Natural killer cell (primary cell): ENCODE measurements at regions not wholly inside any gene's neighbourhood (a gene's known extent, or its start where the extent isn't known, plus 50 kb on each side); places are given as distances from the start of the nearest gene placed in this dataset.

Experiments
- ATAC-seq, 3 donors: fragments of 150-1000 bp in 2 of 3; fragments of 200-7000 bp in 1 of 3; cut with Tn5 transposase; 1 replicate in 1 of 3; 2 replicates in 2 of 3; pipeline ENCODE4 v1.10.0; 2021; ENCODE audit warnings: mild to moderate bottlenecking in 2 of 3, moderate library complexity in 2 of 3
- DNase-seq, 2 donors: peaks; one replicate each; pipeline versions ENCODE4 v3.0.0 to v3.0.0-alpha.2; 2013 to 2021; ENCODE audit warnings: mixed read lengths in 1 of 2
- H3K27ac ChIP-seq: one replicate; pipeline ENCODE4 v1.5.1; 2013; ENCODE audit warnings: mild to moderate bottlenecking, low read length
- H3K27me3 ChIP-seq: one replicate; pipeline ENCODE4 v1.6.1; 2013; ENCODE audit warnings: low read length; ENCODE audit not compliant: control insufficient read depth, insufficient read depth
- H3K36me3 ChIP-seq: one replicate; pipeline ENCODE4 v1.6.1; 2013; ENCODE audit warnings: low read length; ENCODE audit not compliant: control insufficient read depth, insufficient read depth
- H3K4me1 ChIP-seq: one replicate; pipeline ENCODE4 v1.6.1; 2013; ENCODE audit warnings: low read length; ENCODE audit not compliant: control insufficient read depth, insufficient read depth
- H3K4me3 ChIP-seq: one replicate; pipeline ENCODE4 v1.5.1; 2013; ENCODE audit warnings: low read length
- H3K9me3 ChIP-seq: one replicate; pipeline ENCODE4 v1.6.1; 2013; ENCODE audit warnings: low read length; ENCODE audit not compliant: control insufficient read depth, insufficient read depth
- H3K27ac Mint-ChIP-seq, 2 donors: one replicate each; pipeline ENCODE4 v1.8.0; 2022; ENCODE audit warnings: mild to moderate bottlenecking in 2 of 2, mixed read lengths in 2 of 2, moderate library complexity in 1 of 2
- H3K27me3 Mint-ChIP-seq, 2 donors: one replicate each; pipeline ENCODE4 v1.8.0; 2022; ENCODE audit warnings: low read depth in 2 of 2, mixed read lengths in 2 of 2
- H3K36me3 Mint-ChIP-seq: one replicate; pipeline ENCODE4 v1.8.0; 2022; ENCODE audit warnings: mixed read lengths
- H3K4me1 Mint-ChIP-seq, 2 donors: one replicate each; pipeline ENCODE4 v1.8.0; 2022; ENCODE audit warnings: mixed read lengths in 2 of 2
- H3K4me3 Mint-ChIP-seq: one replicate; pipeline ENCODE4 v1.8.0; 2022; ENCODE audit warnings: mild to moderate bottlenecking, moderate library complexity, mixed read lengths
- H3K9me3 Mint-ChIP-seq, 2 donors: one replicate each; pipeline ENCODE4 v1.8.0; 2022; ENCODE audit warnings: mixed read lengths in 2 of 2
- WGBS: methylation state at CpG from one replicate; pipeline ENCODE4 v1.1.7; 2013; ENCODE audit warnings: missing lambda C conversion rate; ENCODE audit not compliant: insufficient coverage; 5-methylcytosine and 5-hydroxymethylcytosine counted together
- intact Hi-C: fragments of 100-400 bp; cut with micrococcal nuclease; formaldehyde crosslinking; loops from one replicate; pipeline ENCODE4 v1.14.2; 2022
- TF ChIP-seq, protein P1 (sequence below): fragments of 200-600 bp; IDR thresholded peaks from one replicate; pipeline ENCODE4 v1.8.0; 2022; ENCODE audit warnings: antibody characterized with exemption

DNA sequence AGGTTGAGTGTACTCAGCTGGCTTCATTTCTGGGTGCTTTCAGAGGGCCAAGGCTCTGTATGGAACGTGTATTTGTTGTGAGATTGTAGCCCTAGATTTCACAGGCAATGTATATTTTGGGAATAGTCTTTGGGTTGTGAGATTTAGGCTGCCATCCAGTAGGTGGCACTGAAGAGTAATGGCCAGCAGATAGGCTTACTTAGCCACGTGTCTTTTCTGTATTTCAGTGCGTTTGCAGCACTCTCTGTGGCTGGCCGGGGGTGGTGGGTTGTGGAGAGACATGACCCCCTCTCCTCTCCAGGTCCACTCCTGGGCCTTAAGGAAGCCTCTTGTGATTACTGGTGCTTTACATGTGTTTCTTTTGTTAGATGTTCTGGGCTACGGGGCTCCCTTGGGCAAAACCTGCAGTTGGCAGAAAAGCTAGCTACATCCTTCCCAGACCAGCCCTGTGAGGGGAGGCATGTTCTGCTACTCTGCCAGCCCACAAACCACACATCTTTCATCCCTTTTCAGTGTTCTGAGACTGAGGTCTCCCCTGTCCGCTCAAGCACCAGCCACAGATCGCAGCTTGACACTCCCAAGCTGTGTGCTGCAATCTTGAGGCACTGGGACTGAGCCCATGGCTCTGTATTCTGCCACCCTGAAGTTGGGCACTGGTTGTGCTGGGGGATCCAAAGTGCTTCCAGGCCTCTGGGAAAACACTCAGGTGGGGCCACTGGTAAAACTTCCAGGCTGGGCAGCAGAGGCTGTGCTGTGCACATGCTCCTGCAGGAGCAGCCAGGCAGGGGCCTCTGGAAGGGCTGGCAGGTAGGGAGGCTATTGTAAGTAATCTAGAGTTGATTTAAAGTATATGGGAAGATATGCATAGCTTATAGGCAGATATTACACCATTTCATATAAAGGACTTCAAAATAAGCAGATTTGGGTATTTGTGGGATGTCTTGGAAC lies 1096.8 kb upstream of the PCDH20 start:
- TF ChIP-seq, protein P1, sequence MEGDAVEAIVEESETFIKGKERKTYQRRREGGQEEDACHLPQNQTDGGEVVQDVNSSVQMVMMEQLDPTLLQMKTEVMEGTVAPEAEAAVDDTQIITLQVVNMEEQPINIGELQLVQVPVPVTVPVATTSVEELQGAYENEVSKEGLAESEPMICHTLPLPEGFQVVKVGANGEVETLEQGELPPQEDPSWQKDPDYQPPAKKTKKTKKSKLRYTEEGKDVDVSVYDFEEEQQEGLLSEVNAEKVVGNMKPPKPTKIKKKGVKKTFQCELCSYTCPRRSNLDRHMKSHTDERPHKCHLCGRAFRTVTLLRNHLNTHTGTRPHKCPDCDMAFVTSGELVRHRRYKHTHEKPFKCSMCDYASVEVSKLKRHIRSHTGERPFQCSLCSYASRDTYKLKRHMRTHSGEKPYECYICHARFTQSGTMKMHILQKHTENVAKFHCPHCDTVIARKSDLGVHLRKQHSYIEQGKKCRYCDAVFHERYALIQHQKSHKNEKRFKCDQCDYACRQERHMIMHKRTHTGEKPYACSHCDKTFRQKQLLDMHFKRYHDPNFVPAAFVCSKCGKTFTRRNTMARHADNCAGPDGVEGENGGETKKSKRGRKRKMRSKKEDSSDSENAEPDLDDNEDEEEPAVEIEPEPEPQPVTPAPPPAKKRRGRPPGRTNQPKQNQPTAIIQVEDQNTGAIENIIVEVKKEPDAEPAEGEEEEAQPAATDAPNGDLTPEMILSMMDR: no peak
- H3K4me1 ChIP-seq: no peaks in the 10 kb centered on the region
- Mint-ChIP-seq H3K27ac (no peak overlapping the region), H3K9me3 (peaks cover 8 to 18% of the 10 kb centered on the region in 2 donors), H3K27me3 (no peaks in the 10 kb centered on the region), H3K4me1 (no peaks in the 10 kb centered on the region), H3K4me3 (no peak overlapping the region), H3K36me3 (peaks cover 22% of the 10 kb centered on the region)
- no peak overlapping the region for H3K4me3 ChIP-seq
- intact Hi-C loops: no loop called here
- WGBS: 6% methylated on average over 5 of the region's 7 CpGs
- no peak overlapping the region for H3K27ac ChIP-seq
- no peaks in the 10 kb centered on the region for H3K27me3 ChIP-seq
- no peaks in the 10 kb centered on the region for H3K9me3 ChIP-seq
- no peaks in the 10 kb centered on the region for H3K36me3 ChIP-seq
- DNase-seq: peak in 1 of 2 donors; percentile 17
- no peak for ATAC-seq

GRCh38 chr13:62510906-62511655 lies 1095.4 kb upstream of the PCDH20 start:
- Mint-ChIP-seq H3K27ac (no peak overlapping the region), H3K27me3 (no peaks in the 10 kb centered on the region), H3K9me3 (peaks cover 7 to 17% of the 10 kb centered on the region in 2 donors), H3K4me3 (no peak overlapping the region), H3K4me1 (no peaks in the 10 kb centered on the region), H3K36me3 (peaks cover 22% of the 10 kb centered on the region)
- WGBS: 71% methylated on average over 2 of the region's 2 CpGs
- no peak for DNase-seq
- ATAC-seq: no peak
- no peak overlapping the region for H3K27ac ChIP-seq
- no peaks in the 10 kb centered on the region for H3K9me3 ChIP-seq
- TF ChIP-seq, protein P1: no peak
- H3K27me3 ChIP-seq: no peaks in the 10 kb centered on the region
- H3K4me3 ChIP-seq: no peak overlapping the region
- H3K4me1 ChIP-seq: no peaks in the 10 kb centered on the region
- intact Hi-C loops: no loop called here
- H3K36me3 ChIP-seq: no peaks in the 10 kb centered on the region

DNA sequence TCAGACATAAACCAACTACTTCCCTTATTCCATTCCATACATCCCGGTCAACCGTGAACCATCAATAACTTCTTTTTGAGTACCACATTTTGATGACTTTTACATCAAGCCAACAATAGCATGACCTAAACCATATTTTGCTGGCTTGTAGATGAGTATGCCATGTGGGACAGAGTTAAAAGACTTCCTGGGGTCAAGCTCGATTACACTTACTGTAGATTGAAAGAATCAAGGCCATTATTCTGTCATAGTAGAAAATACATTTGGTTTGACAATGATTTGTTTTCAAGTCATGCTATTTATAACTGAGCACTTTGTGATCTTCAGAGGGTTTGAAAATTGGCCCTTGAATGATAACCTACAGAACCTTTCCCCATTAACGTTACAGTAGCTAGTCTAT lies 1086.9 kb upstream of the PCDH20 start:
- no peaks in the 10 kb centered on the region for H3K36me3 ChIP-seq
- H3K4me3 ChIP-seq: no peak overlapping the region
- H3K27ac ChIP-seq: no peak overlapping the region
- Mint-ChIP-seq H3K36me3 (peaks cover 1% of the 10 kb centered on the region), H3K27ac (no peak overlapping the region), H3K4me1 (no peaks in the 10 kb centered on the region), H3K9me3 (peaks cover 6 to 17% of the 10 kb centered on the region in 2 donors), H3K4me3 (no peak overlapping the region), H3K27me3 (no peaks in the 10 kb centered on the region)
- 84% methylated on average over 3 of the region's 4 CpGs for WGBS
- no peak for DNase-seq
- H3K9me3 ChIP-seq: no peaks in the 10 kb centered on the region
- TF ChIP-seq, protein P1: no peak
- intact Hi-C loops: no loop called here
- ATAC-seq: no peak
- H3K4me1 ChIP-seq: no peaks in the 10 kb centered on the region
- no peaks in the 10 kb centered on the region for H3K27me3 ChIP-seq
